Posterior cingulate gyrus (tissue), 11 donors: ENCODE measurements at regions not wholly inside any gene's neighbourhood (a gene's known extent, or its start where the extent isn't known, plus 50 kb on each side); places are given as distances from the start of the nearest gene placed in this dataset.

Experiments
- DNase-seq, 10 donors: peaks; one replicate each; pipeline versions ENCODE4 v3.0.0 to v3.0.0-alpha.2; 2020 to 2021; ENCODE audit warnings: mixed read lengths in 3 of 10
- intact Hi-C: fragments of 100-400 bp; cut with DNase I; formaldehyde crosslinking; loops from one replicate; pipeline ENCODE4 v1.15.1; 2023

- DNase-seq: no peak
- intact Hi-C loops: no loop called here
Observed at GRCh38 chr15:31782951-31783350, 247.4 kb upstream of the CHRNA7 start.

- intact Hi-C loops: no loop called here
- no peak for DNase-seq
Observed at GRCh38 chr15:31786360-31786759, 244.0 kb upstream of the CHRNA7 start.

- intact Hi-C loops: no loop called here
- no peak for DNase-seq
Observed at GRCh38 chr15:31788104-31788503, 242.2 kb upstream of the CHRNA7 start.

- peak in 2 of 10 donors; percentile 73 to 82 for DNase-seq
- intact Hi-C loops: no loop called here
Observed at GRCh38 chr15:31792611-31793199, 237.6 kb upstream of the CHRNA7 start.

GRCh38 chr15:31799319-31799714 is 231.0 kb upstream of the CHRNA7 start:
- no peak for DNase-seq
- intact Hi-C loops: no loop called here

GRCh38 chr15:31799715-31800321 is 230.5 kb upstream of the CHRNA7 start:
- intact Hi-C loops: no loop called here
- no peak for DNase-seq

- peak in 7 of 10 donors; percentile 46 to 93 (median 63) for DNase-seq
Observed at GRCh38 chr15:31801152-31801551, 229.2 kb upstream of the CHRNA7 start.

GRCh38 chr15:31802761-31803160 is 227.6 kb upstream of the CHRNA7 start:
- intact Hi-C loops: no loop called here
- no peak for DNase-seq

More at GRCh38 chr15:31801152-31801551, 229.2 kb upstream of the CHRNA7 start:
- intact Hi-C loops: no loop called here

- intact Hi-C loops: no loop called here
- DNase-seq: no peak
Observed at GRCh38 chr15:31803388-31803884, 226.9 kb upstream of the CHRNA7 start.

- DNase-seq: no peak
- intact Hi-C loops: no loop called here
Observed at GRCh38 chr15:31805090-31805662, 225.1 kb upstream of the CHRNA7 start.

- intact Hi-C loops: no loop called here
- DNase-seq: no peak
Observed at GRCh38 chr15:31806106-31806505, 224.2 kb upstream of the CHRNA7 start.

- peak; percentile 43 to 96 (median 76) for DNase-seq
- intact Hi-C loops: no loop called here
Observed at GRCh38 chr15:31811641-31812040, 218.7 kb upstream of the CHRNA7 start.

- intact Hi-C loops: no loop called here
- DNase-seq: peak in 2 of 10 donors; percentile 52 to 86
Observed at GRCh38 chr15:31814082-31814481, 216.2 kb upstream of the CHRNA7 start.

- intact Hi-C loops: no loop called here
- DNase-seq: no peak
Observed at GRCh38 chr15:31815411-31816155, 214.7 kb upstream of the CHRNA7 start.

GRCh38 chr15:31822463-31822862 is 207.9 kb upstream of the CHRNA7 start:
- intact Hi-C loops: no loop called here
- no peak for DNase-seq

GRCh38 chr15:31824024-31824423 is 206.3 kb upstream of the CHRNA7 start:
- intact Hi-C loops: no loop called here
- peak in 1 of 10 donors; percentile 27 for DNase-seq

GRCh38 chr15:31828594-31828993 is 201.7 kb upstream of the CHRNA7 start:
- intact Hi-C loops: no loop called here
- DNase-seq: no peak

- intact Hi-C loops: no loop called here
- no peak for DNase-seq
Observed at GRCh38 chr15:31830591-31830990, 199.7 kb upstream of the CHRNA7 start.

- intact Hi-C loops: no loop called here
- DNase-seq: no peak
Observed at GRCh38 chr15:31831596-31831995, 198.7 kb upstream of the CHRNA7 start.

GRCh38 chr15:31834654-31835053 is 195.7 kb upstream of the CHRNA7 start:
- no peak for DNase-seq
- intact Hi-C loops: no loop called here

- DNase-seq: no peak
- intact Hi-C loops: no loop called here
Observed at GRCh38 chr15:31839388-31839787, 190.9 kb upstream of the CHRNA7 start.
